HG02885 (cell line): ENCODE measurements at regions not wholly inside any gene's neighbourhood (a gene's known extent, or its start where the extent isn't known, plus 50 kb on each side); places are given as distances from the start of the nearest gene placed in this dataset.

Source experiments
- ATAC-seq: cut with Tn5 transposase; IDR thresholded peaks from one replicate; pipeline ENCODE4 v1.9.1; 2021; ENCODE audit warnings: mild to moderate bottlenecking; ENCODE audit not compliant: unreplicated experiment, poor library complexity

DNA sequence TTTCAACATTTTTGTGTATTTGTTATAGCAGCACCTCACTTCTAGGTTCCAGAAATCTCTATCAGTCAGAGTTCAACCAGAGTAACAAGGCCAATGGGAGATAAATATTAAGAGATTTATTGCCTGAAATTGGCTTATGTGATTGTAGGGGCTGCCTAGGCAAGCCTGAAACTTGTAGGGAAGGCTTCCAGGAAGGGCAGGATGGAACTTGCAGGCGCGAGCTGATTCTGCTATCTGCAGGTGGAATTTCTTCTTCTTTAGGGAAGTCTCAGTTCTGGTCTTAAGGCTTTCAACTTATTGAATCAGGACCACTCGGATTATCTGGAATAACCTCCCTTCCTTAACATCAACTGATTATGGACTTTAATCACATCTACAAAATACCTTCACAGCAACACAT is 199.5 kb upstream of the NLRP1 start:
- ATAC-seq: no peak

DNA sequence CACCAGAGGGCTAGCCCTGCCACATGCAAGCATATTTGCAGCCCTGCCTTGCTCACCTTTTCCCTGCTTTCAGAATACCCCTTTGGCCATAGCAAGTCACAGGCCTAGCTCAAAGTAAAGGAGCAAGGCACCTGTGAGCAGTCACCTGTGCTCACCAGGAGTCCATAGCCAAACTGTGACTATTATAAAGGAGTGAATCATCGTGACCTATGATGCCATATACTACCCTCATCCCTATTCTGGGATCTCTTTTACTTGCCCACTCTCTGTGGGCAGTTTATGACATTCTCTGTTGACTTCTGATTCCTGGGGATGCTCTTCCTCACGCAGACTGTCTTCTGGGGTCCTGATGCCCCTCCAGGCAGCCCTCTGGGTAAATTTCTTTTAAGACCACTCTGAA is 200.5 kb upstream of the NLRP1 start:
- ATAC-seq: no peak

DNA sequence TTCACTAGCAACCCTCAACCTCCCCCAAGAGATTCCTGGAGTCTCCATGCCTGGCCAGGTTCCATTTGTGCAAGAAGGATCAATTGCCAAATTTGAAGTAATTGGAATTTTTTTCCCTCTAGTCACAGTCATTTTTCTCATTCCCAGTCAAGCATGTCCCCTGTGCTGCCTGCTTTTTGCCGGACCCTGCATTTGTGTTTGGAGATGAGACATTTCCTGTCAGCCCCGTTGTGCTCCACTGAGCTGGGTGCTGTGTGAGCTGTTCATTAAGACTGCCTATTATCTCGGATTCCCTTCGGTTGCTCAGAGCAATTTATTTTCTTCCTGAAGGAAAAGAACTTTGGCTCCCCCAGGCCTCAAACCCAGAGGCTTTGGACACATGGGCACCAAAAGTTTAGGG is 201.0 kb upstream of the NLRP1 start:
- no peak for ATAC-seq

DNA sequence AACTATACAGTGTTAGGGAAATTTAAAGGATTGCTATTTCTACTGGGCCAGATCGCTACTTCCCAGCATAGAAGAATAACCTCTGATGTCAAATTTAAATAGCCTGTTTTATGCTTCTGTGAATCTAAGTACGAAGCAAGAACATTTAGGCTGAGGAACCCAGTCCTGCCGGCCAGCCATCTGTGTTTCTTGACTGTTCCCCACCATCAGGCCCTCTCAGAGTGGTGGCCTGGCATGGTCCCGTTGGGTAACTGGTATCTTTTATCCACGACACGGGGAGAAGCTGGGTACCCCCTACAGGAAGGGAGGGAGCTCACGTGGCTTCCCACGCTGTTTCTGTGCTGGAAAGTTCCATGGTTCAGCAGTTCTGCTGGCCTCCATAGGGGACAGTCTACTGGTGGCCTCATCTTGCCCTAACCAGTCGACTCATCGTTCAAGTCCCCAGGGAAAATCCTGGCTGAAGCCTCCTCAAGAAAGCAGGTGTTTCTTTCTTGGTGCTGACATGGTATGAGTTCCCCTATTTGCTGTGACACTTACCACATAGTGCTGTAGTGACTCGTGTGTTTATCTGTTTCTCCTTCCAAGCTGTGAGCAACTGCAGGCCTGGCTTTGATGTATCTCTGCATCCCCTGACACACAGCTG is 201.7 kb upstream of the NLRP1 start:
- peak; percentile 59 for ATAC-seq

DNA sequence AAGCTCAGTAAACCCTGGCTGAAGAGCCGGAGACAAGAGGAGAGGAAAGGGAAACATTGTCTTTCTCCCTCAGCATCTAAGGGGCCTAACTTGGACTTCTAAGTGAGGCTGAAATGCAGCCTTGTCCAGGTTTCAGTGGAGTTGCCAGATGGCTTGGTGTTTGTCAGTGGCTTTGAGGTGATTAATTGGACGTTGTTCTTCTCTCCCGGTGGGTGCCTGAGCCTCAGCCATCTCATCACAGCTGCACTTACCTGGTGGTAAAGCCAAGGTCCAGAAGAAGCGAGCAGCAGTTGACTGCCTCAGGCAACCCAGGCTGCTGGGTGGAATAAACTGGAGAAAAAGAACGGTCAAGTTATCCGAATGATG is 202.2 kb upstream of the NLRP1 start:
- ATAC-seq: no peak

DNA sequence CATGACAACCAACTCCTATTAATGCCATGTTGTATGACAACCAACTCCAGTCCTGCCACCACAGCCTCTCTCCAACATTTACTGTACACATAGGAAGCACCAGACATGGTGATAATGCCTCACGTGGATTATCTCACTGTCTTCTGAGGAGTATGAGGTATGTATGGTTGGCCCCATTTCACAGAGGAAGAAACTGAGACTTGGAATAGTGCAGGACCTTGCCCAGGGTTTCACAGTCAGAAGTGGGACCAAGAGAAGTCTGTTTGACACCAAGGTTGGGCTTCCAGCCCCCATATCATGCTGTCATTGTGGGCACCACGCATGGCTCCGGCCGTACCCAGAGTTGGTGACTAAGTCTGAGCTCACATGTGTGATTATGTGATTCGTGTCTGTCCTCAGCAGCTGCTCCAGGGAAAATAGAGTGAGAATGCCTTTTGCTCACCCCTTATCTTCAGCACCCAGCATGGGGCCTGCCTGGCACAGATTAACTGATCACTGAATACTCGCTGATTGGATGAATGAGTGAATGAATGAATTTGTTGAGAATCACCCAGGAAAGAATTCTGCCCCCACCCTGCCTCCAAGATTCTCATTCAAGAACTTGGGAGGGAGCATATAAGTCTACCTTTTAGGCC is 204.1 kb upstream of the NLRP1 start:
- no peak for ATAC-seq

DNA sequence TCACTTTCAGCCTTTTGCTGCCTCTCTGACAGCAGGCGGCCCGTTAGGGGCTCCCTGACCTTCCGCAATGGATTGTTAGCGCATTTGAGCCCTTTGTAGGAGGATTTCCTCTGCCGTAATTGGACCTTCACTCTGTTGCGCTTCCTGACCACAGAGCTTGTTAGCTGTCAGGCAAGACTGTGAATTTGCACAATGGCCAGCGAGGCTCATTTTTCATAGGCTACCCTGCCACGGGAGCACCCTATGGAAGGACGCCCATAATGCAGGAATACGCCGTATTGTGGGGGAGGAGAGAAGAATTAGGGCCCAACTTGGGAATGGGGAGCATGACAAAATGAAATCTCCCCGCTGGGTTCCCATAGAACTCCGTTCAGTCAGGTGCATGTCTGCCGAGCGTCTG is 205.2 kb upstream of the NLRP1 start:
- ATAC-seq: no peak

DNA sequence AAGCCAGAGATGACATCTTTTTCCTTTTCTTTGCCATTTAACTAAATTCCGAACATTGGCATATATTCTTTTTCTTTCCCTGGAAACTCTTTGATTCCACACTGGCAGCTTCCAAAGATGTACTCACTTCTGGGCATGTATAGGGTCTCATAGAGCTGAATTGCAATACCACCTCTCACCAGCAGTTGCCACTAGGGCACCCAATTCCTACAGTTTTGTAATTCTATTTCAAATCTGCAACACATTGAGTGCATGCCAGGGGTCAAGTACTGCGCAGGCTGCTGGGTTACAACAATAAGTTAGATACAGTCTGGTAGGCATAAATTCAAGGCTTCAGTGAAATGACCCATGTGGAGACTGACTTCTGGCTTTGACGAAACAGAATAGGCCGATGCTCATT is 208.8 kb upstream of the NLRP1 start:
- ATAC-seq: no peak

DNA sequence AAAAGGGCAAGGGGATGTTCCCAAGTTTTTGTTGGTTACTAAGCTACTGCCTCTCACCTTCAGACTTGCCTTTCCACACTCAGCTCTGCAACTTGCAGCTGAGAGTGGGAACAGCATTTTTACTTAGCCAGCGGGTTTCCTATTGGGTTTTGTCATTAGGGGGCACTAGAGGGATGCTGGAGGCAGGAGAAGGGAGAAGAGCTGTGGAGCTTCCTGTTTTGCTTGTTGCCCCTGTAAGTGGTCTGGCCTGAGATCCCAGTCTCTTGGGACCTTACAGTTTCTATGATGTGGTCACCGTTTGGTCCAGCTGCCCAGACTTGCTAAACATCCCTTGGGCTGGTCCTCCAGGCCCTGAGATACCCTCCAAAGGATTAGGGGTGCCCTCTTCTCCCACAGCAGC is 209.6 kb upstream of the NLRP1 start:
- no peak for ATAC-seq

DNA sequence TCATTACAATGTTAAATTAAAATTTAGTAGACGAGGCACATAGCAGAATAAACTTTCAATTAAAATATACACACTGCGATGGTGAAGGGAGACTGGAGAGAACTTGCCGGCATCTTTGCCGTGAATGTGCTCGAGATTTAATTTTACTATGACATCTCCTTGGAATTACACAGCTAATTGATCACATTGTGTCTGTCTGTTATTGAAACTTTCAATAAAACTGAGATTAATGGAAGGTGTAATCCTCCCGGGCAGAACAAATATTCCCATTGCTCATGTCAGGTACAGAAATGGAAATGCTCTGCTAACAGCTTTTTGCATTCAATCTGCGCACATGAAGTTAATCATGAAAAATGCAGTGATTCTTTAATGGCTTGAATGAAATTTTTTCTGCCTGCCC is 210.1 kb upstream of the NLRP1 start:
- ATAC-seq: no peak

DNA sequence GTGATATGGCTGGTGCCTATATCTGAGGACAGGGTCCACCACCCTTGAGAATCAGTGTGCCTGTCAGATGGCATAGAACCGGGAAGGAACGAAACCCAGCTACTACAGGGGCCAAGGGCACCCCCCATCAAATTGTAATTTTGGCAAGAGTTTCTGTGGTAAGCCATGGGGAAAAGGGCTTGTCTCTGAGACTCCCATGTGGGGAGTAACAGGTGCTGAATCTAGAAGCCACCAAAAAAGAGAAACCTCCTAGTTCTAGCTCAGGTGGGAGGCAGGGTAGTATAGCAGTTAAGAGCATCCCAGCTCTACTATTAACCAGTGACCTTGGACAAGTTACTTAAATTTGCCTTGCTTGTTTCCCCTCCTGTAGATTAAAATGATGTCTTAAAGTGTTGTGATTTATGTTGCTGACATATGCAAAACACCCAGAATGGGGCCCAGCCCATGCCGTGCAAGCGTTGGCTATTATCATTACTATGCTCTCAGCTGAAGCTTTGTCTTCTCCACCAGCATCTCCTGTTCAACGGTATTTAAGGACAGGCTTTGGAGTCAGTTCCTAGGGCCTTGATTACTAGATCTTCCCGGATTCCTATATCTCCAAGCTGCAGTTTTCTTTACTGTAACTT is 210.7 kb upstream of the NLRP1 start:
- no peak for ATAC-seq

DNA sequence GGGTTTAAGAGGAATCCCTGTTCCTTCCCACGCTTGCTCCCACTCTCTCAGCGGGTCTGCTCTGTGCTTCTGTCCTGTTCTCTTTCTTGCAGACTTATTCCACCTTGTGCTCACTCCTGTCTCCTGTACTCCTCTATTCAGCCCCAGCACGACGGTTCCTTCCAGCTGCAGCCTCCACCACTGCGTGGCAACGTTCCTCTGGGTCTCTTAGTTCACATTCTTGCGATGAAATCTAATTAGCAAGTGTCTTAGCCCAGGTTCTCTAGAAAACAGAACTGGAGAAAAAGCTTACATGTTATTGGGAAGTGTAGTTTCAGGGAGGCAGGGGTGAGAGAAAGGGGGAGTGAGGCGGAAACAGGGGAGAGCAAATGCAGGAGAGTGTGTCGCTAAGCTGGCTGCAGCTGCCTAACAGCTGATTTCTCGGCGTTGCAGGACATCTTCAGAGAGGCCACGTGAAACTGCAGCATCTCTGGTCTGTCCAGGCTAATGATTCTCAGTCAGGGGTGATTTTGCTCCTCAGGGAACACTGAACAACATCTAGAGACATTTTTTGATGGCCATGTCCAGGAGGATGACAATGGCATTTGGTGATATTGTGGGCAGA is 213.2 kb upstream of the NLRP1 start:
- no peak for ATAC-seq

DNA sequence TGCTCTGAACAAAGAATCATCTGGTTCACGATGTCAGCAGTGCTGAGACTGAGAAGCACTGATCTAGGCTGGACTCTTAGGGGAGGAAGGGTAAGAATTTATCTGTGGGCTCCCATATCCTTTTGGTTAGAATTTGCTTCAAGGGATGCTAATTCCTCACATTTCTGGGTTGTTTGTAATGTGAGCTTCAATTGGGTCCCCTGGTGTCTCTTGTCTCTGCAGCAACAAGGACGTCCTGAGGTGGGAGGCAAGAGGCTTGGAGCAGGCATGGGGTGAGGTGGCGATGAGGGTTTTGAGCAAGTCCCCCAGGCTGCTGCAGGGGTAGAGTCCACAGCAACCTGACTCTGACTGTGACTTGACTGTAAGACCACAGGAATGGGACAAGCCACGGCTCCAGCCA is 213.8 kb upstream of the NLRP1 start:
- ATAC-seq: no peak

DNA sequence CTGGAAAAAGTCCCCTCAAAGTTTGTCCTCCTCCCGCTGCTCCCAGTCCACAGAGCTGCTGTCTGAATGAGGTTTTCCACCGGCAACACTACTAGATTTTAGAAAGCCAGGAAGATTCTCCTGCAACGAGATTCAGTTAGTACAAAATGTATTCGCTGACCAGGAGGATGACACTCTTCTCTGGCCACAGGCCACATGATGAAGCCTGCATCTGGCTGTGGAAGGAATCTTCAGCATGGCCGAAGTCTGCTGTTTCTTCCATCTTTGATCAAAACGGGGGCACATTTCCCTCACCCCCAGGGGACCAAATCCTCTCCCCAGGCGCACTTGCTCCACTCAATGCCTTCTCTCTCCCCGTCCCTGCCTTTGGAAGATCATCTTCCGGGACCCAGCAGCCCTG is 215.8 kb upstream of the NLRP1 start:
- ATAC-seq: no peak

DNA sequence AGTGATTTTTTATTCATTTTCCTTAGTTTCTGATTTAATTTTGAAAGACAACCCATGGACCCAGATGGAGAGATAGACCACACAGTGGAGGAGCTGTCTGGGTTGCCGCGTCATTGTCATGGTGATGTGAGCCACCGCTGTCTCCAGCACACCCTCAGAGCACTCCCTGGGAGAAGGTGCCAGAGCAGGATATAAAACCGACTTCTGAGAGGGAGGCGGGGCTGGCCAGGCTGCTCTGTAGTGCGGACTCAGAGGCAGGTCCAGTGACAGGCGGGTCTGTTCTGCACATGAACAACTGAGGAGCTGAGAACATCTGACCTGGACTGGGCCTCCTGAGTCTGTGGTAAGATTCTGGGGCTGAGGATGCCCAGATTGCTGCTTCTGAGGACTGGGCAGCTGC is 216.3 kb upstream of the NLRP1 start:
- ATAC-seq: no peak

DNA sequence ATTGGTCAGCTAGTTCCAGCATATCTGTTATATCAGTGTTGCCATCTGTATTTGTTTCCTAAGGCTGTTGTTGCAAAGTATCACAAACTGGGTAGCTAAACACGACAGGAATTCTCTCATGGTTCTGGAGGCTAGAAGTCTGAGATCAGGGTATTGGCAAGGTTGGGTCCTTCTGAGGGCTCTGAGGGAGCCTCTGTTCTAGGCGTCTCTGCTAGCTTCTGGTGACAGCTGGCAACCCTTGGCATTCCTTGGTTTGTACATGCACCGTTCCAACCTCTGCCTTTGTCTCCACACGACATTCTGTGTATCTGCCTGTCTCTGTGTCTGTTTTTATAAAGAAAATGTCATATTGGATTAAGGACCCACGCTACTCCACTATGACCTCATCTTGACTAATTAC is 219.9 kb upstream of the NLRP1 start:
- no peak for ATAC-seq

DNA sequence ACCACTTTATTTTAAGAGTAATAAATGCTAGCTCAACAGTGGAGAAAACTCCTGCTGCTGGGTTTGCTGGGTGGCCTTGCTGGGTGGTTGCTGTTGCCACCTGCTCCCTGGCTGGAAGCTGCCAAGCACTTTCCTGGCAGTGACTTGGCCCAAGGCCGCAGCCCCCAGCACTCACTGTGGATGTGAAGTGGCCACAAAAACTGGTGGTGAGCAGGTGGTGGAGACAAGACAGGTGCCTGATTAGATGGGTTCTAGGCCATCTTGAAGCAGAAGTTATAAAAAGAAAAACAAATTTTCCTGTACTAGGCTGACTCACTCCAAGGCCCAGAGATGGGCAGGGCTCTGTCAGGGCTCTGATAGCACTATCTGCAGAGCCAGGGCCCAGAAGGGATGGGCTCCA is 224.7 kb upstream of the NLRP1 start:
- ATAC-seq: no peak

DNA sequence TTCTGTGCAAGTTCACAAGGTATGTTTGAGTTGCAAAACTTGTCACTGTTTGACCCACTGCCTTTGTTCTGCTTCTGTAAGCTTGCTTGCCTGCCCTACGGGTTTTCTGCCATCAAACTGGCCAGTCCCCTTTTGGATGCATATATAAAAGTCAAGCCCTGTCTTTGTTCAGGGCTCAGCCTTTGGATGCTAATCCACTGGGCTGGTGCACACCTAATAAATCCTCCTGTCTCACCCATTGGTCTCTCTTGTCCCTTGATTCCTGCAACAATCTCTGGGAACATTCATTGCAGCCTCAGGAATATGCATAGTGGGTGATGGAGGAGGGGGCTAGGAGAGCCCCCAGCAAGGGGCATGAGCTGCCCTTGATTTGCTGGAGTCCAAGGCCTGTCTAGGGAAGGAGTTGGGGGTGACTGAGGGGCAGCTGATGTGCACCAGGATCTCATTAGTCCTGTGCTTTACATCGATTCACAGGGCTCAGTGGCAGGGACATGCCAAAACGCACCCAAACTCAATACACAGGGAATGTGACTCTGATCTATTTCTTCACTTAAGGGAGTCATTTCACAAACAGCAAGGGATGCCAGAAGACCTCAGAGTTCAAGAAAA is 225.4 kb upstream of the NLRP1 start:
- no peak for ATAC-seq

DNA sequence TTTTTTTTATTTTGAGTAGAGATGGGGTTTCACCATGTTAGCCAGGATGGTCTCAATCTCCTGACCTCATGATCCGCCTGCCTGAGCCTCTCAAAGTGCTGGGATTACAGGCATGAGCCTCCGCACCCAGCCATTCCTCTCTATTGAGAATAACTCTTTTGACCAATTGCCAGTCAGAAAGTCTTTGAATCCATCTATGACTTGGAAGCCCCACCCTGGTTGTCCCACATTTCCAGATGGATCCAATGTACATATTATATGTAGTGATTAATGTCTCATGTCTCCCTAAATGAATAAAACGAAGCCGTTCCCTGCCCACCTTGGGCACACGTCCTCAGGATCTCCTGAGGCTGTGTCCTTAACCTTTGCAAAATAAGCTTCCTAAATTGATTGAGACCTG is 228.3 kb upstream of the NLRP1 start:
- no peak for ATAC-seq

DNA sequence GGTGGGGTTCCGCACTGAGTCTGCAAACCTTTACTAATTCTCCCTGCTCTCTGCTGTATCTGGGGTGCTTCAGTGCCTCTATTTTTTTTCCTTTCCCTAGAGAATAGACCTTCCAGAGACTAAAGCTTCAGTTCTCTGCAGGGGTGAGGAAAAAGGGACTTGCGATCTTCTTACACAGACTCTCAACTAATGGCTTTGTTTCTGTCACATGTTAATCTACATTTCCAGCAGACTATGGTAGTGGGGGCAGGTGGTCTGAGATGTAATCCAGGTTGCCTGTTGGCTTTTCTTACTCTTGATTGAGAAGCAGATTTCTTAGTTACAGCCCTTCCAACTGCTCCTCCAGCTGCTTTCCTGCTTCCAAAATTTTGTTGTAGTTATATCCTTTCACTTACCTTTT is 229.0 kb upstream of the NLRP1 start:
- no peak for ATAC-seq

DNA sequence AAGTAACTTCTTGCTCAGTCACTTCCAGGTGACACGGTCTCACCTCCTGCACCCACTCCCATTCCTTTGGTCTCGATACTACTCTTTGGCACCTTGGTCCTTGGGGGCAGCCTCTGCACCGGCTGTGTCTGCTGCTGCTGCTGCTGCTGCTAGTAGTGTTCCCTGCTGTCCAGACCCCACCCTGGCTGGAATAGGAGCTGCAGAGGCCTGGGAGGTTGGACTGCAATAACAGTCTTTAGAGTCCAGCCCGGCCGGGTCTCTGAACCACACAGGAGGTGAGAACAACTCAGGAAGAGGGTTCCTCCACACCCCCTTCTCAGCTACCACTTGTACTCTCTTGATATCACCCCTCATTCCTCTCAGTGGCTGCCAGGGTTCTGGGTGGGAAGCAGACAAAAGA is 231.1 kb upstream of the NLRP1 start:
- no peak for ATAC-seq
